K562 (cell line): ENCODE measurements at regions not wholly inside any gene's neighbourhood (a gene's known extent, or its start where the extent isn't known, plus 50 kb on each side); places are given as distances from the start of the nearest gene placed in this dataset.

ENCODE experiments used
- ATAC-seq: fragments of 200-7000 bp; cut with Tn5 transposase; 3 replicates; pipeline ENCODE4 v1.9.1; 2020; ENCODE audit warnings: moderate library complexity
- BruUV-seq: library from RNA; stranded (reverse); fragments of 400-500 nt; replicated peaks from 2 replicates; lab custom pipeline; 2021; lab: Mats Ljungman, UMichigan
- CTCF ChIA-PET: fragments of 300-600 bp; formaldehyde crosslinking; extraction: SDS; loops from one replicate; lab custom pipeline; 2021; ENCODE audit warnings: low intra/inter-chr PET ratio; lab: Yijun Ruan, JAX
- POLR2A ChIA-PET: fragments of 300-600, 350-650 bp; sonication (Branson Sonifier 250); formaldehyde crosslinking; extraction: SDS; loops from one replicate; lab custom pipeline; 2021; ENCODE audit warnings: antibody characterized with exemption, inconsistent platforms; lab: Yijun Ruan, JAX
- DNase-seq, 4 experiments: peaks; one replicate each; pipeline versions ENCODE4 v3.0.0 to v3.0.0-alpha.2; 2011 to 2018; ENCODE audit warnings: low spot score in 3 of 4, mixed read lengths in 3 of 4; ENCODE audit errors: extremely low read depth in 1 of 4
- FAIRE-seq: peaks from 2 replicates; lab custom pipeline; 2011; peaks lifted over from hg19 to GRCh38; lab: Jason Lieb, UNC
- H2AFZ ChIP-seq: 2 replicates; pipeline ENCODE4 v1.6.0; 2011; ENCODE audit warnings: low read depth, low read length, control low read depth, inconsistent platforms
- H3K27ac ChIP-seq: fragments of 200-600 bp; 3 replicates; pipeline ENCODE4 v1.8.0; 2011; ENCODE audit warnings: low read depth, mild to moderate bottlenecking, control low read depth, inconsistent platforms, low read length, moderate library complexity, mixed read lengths; ENCODE audit errors: extremely low read depth
- H3K27me3 ChIP-seq, 2 experiments: fragments of 300-600 bp in 1 of 2; 2 replicates in 1 of 2; 3 replicates in 1 of 2; pipeline versions ENCODE4 v1.6.0 to v1.8.0; 2011; ENCODE audit warnings: inconsistent platforms in 2 of 2, low read length in 2 of 2, mild to moderate bottlenecking in 1 of 2, mixed read lengths in 1 of 2, moderate library complexity in 1 of 2; ENCODE audit not compliant: control insufficient read depth in 2 of 2, insufficient read depth in 2 of 2
- H3K36me3 ChIP-seq: fragments of 300-600 bp; 3 replicates; pipeline ENCODE4 v1.8.0; 2011; ENCODE audit warnings: mild to moderate bottlenecking, low read length, inconsistent platforms; ENCODE audit not compliant: control insufficient read depth, insufficient read depth
- H3K4me1 ChIP-seq, 2 experiments: fragments of 200-600 bp in 1 of 2; replicated peaks in 1 of 2; 2 replicates in 1 of 2; 3 replicates in 1 of 2; pipeline versions ENCODE4 v1.5.1 to v1.8.0; 2011; ENCODE audit warnings: inconsistent platforms in 2 of 2, low read length in 2 of 2, mild to moderate bottlenecking in 1 of 2, mixed read lengths in 1 of 2, moderate library complexity in 1 of 2; ENCODE audit not compliant: control insufficient read depth in 2 of 2, insufficient read depth in 2 of 2
- H3K4me2 ChIP-seq: 2 replicates; pipeline ENCODE4 v1.6.1; 2011; ENCODE audit warnings: low read length, control low read depth, inconsistent platforms, mixed read lengths; ENCODE audit not compliant: insufficient read depth
- H3K4me3 ChIP-seq: fragments of 200-600 bp; sonication (generic), shearing (Covaris generic); 2 replicates; pipeline ENCODE4 v1.5.1; 2016; ENCODE audit warnings: control low read depth, inconsistent platforms
- H3K79me2 ChIP-seq: fragments of 200-600 bp; 3 replicates; pipeline ENCODE4 v1.8.0; 2011; ENCODE audit warnings: low read length, inconsistent platforms; ENCODE audit not compliant: control insufficient read depth, insufficient read depth
- H3K9ac ChIP-seq, 2 experiments: 2 replicates each; pipeline versions ENCODE4 v1.6.0 to v1.6.1; 2011; ENCODE audit warnings: low read depth in 2 of 2, low read length in 2 of 2, control low read depth in 1 of 2, inconsistent platforms in 1 of 2, mild to moderate bottlenecking in 1 of 2, mixed read lengths in 1 of 2; ENCODE audit not compliant: insufficient read depth in 1 of 2
- H3K9me1 ChIP-seq: one replicate; pipeline ENCODE4 v1.6.0; 2011; ENCODE audit warnings: inconsistent platforms, mild to moderate bottlenecking, low read length, moderate library complexity; ENCODE audit not compliant: control insufficient read depth, insufficient read depth
- H3K9me3 ChIP-seq: replicated peaks from 2 replicates; pipeline ENCODE4 v1.5.1; 2011; ENCODE audit warnings: low read depth, low read length, inconsistent platforms; ENCODE audit not compliant: control insufficient read depth, insufficient read depth
- H4K20me1 ChIP-seq: replicated peaks from 2 replicates; pipeline ENCODE4 v1.6.1; 2011; ENCODE audit warnings: low read length, inconsistent platforms, mixed read lengths; ENCODE audit not compliant: control insufficient read depth, insufficient read depth
- CAMTA2 ChIP-seq: fragments of 250-450 bp; sonication (Bioruptor Pico); conservative IDR thresholded peaks from 2 replicates; pipeline ENCODE4 v1.5.1; 2022
- FOXJ2 ChIP-seq: fragments of 200-800 bp; sonication (Bioruptor generic); IDR thresholded peaks from 2 replicates; pipeline ENCODE4 v1.6.1; 2016; ENCODE audit warnings: missing genetic modification characterization, missing compliant biosample characterization
- MAX ChIP-seq: sonication (generic); formaldehyde crosslinking; IDR thresholded peaks from 2 replicates; pipeline ENCODE4 v1.9.0; 2022; ENCODE audit warnings: mild to moderate bottlenecking, missing genetic modification reagents
- SMARCC2 ChIP-seq: fragments of 450-650 bp; IDR thresholded peaks from 2 replicates; pipeline ENCODE4 v1.6.1; 2017; ENCODE audit warnings: antibody characterized with exemption, moderate library complexity, mild to moderate bottlenecking, low read depth
- ZNF583 ChIP-seq: fragments of 250-450 bp; sonication (Bioruptor Pico); IDR thresholded peaks from 2 replicates; pipeline ENCODE4 v1.4.0; 2020
- WGBS: fragments of 100-300 bp; shearing (Covaris generic); methylation state at CpG from one replicate; pipeline ENCODE4 v1.1.6; 2016; ENCODE audit warnings: low coverage, mixed read lengths; ENCODE audit not compliant: insufficient coverage; ENCODE audit errors: missing lambda C conversion rate; 5-methylcytosine and 5-hydroxymethylcytosine counted together
- in situ Hi-C: fragments of 300-500 bp; cut with MboI; formaldehyde crosslinking; loops from 4 replicates; pipeline ENCODE4 v1.15.0; 2018; ENCODE audit warnings: inconsistent platforms, mixed read lengths
- intact Hi-C: fragments of 100-400 bp; cut with micrococcal nuclease; formaldehyde crosslinking; loops from 2 replicates; pipeline ENCODE4 v1.14.2; 2022

DNA sequence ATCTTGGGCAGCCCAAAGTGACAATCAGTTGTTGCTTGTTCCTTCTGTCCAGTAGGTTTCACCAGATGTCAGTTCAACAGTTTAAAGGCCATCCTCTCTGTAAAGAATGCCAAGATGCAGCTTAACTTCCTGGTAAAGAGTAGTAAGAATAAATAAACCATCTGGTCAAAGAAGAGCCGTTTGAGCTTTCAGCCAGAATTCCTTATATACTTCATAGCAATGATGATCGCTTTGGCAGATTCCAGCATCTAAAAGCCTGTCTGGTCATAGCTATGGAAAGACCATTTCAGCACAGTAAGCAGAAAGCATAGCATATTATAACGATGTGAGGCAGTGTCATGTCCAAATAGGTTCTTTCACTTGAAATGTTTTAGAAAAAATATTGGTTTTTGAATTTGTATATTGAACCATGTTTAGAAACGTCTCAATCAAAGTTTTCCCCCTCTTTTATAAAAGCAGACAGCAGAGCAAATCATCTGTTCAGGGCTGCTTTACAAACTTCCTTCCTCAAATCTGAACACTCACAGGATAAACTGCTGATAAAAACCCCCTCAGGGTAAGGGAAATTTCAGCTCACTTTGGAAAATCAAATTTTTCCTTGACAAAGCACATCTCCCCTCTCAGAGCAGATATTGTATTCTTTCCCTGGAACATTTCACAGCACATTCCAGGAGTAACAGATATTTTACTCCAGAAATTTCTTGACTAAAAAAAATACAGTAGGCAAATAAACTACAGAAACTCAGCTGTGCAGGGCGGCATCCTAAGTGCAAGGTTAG is 184.1 kb downstream of the NOC3L start (continued):
- TF ChIP-seq CAMTA2 (CRISPR knock-in tag) (no peak), MAX (CRISPR knock-in tag) (no peak)

- Histone ChIP-seq H3K4me2 (no peak overlapping the region), H3K27me3 (no peaks in the 10 kb centered on the region), H3K9me3 (no peaks in the 10 kb centered on the region), H3K9me1 (no peaks in the 10 kb centered on the region), H3K4me3 (no peak overlapping the region), H3K27ac (no peak overlapping the region), H3K36me3 (no peaks in the 10 kb centered on the region), H3K4me1 (no peaks in the 10 kb centered on the region), H2AFZ (no peak overlapping the region), H4K20me1 (no peaks in the 10 kb centered on the region), H3K79me2 (no peaks in the 10 kb centered on the region), H3K9ac (no peak overlapping the region)
- no peak for DNase-seq
- FAIRE-seq: no peak
- TF ChIP-seq SMARCC2 (no peak), ZNF583 (CRISPR knock-in tag) (no peak), FOXJ2 (tag) (no peak)
- in situ Hi-C loops (no loop called here), intact Hi-C loops (no loop called here)
- CTCF ChIA-PET: no interaction called here
- no TSS peak for BruUV-seq
- no peak for ATAC-seq
- 0% methylated on average over 2 of the region's 2 CpGs for WGBS
- POLR2A ChIA-PET: interaction anchor here (0.7 kb wide), 1 partner anchor 559 kb away, joined by 3 read pairs; no protein-coding TSS in a partner anchor
Observed at GRCh38 chr10:94180576-94180975, 182.2 kb downstream of the NOC3L start.
